Epidermal melanocyte (primary cell): ENCODE measurements at regions not wholly inside any gene's neighbourhood (a gene's known extent, or its start where the extent isn't known, plus 50 kb on each side); places are given as distances from the start of the nearest gene placed in this dataset.

Source experiments
- DNase-seq: peaks from one replicate; pipeline ENCODE4 v3.0.0; 2011; ENCODE audit warnings: low spot score; ENCODE audit not compliant: insufficient read length

DNA sequence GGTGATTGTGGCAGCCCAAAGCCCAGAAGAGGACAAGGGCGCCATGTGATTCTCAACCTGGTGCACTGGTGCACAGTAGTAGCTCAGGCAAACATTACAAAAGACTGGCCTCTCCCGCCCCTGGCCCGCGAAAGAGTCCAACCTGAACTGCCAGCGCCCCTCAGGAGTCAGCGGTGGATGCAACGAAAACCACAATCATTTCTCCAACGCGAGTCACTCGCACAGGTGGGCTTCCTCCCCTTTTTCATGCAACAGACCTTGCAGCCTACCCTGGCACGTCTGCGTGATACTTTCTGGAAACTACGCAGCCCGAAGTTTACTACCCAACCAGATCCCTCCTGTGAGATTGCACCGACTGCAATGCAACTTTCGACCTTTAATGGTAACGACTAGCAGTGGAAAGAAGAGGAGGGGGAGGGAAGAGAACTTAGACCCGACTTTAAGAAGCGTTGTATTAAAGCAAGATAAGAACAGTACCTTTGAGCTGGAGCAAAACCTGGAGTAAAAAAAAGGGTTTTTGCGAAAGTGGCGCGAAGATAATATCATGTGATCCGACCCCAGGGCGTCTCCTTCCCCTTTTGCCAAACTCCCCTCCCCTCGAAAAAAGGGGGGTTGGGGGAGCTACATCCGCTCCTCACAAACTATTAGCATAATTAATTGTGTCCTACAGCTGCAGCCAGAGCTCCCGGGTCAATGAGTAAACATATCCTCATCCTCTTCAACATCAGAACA is 63.3 kb upstream of the CCDC160 start:
- no peak for DNase-seq

DNA sequence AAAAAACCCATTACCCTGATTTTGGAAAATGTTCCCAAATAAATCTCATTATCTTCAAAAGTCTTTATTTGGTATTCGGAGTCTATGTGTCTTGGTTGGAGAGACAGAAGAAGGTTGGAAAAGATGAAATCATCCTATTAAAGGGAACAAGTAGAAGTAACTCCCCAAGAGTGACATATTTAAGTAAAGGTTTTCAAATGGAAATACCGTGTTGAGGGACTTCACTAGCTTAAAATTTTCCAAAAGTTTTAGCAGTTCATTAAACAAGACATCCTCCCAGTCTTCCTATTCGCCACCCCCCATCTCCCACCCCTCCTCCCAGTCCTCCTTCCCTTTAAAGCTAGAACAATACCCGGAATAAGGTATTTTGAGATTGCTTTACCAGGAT is 62.7 kb upstream of the CCDC160 start:
- no peak for DNase-seq

DNA sequence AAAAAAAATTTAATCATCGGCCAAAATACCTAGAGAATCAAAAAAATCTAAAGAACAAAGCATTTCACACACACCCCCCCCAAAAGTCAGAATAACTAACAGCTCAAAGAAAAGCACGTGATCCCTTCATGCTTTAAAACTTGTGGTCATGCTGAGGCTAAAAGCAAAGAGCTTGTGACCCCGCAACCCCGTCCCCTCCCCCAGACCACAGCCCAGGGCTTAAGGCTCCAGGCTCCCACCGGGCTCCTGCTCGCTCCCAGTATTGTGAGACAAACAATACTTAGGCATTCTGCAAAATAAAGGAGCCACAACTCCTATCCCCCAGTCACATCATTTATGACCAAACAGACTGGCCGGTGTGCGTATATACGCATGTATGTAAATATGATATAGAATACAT is 62.1 kb upstream of the CCDC160 start:
- no peak for DNase-seq

DNA sequence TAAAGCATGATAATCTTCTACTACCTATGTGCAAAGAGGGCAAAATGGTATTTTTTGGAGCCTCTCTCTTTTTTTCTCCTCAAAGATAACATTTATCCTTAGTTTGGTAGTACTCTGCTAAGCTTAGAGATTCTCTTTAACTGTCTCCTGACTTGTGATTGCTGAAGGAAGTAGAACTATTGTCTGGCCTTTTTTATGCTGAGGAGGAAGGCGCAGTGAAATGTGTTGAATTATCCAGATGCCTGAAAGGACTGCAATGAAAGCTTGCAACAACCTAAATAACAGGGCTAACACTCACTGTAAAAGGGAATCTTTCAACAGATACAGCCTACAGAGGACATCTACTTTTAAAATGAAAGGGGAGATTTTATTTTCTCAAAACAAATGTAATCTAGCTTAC is 59.5 kb upstream of the CCDC160 start:
- no peak for DNase-seq

DNA sequence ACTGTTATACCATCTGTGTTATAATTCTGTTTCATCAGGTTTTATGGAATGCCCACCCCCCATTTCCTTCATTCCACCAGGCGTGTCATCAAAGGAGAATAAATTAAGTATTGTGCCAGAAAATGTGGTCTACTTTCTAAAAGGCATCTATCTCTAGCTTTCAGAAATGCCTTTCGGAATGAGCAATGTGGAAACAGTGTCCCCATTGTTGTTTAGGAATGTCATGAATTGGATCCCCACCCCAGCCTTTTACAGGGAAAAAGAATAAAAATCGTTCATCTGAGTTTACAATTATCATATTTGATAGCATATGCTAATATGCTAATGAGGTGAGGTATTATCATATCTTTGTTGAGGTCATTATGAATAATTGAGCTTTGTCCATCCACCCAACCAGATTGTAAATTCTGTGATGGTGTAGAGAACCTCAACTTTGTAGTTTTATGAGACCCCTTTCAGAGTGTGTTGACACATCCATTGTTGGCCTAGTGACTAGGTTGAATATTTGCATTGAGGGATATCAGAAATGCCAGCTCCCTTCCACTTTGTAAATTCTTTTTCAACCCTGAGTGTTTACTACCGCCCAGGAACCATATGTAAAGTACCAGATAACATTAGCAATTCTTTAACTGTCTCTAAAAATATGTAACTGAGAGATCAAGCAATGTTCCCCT is 56.2 kb upstream of the CCDC160 start:
- peak; percentile 23 for DNase-seq

DNA sequence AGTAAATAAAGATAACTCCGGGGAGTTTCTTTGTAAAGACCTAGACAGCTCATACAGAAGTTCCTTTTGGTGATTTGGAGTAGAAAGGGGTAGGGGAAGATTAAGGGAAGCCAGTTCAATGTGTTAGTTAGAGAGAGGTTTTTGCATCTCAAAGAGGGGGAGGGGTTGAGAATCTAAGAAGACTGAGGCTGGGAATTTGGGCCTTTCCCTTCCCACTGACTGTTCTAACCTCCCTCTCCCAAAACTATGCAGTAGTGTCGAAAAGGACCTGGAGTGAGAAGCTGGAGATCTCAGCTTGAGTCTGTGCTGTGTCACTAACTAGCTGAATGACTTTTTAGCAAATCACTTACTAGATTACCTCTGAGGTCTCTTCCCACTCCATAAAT is 55.7 kb upstream of the CCDC160 start:
- DNase-seq, result no peak

DNA sequence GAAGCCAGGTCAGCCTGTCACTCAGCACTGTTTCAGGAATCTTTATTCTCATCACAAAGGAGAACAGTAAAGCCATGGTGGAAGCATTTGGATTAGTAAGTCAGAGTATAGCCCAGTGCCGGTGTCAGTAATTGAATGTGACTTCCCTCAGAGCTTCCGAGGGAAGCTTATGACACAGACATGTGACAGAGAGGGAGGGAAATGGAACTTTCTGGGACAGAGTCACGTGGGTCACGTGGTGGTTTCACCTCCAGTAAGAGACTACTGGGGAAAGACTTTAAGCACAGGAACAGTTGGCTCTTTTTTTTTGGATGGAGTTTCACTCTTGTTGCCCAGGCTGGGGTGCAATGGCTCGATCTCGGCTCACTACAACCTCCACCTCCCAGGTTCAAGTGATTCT is 53.3 kb upstream of the CCDC160 start:
- DNase-seq, result no peak

DNA sequence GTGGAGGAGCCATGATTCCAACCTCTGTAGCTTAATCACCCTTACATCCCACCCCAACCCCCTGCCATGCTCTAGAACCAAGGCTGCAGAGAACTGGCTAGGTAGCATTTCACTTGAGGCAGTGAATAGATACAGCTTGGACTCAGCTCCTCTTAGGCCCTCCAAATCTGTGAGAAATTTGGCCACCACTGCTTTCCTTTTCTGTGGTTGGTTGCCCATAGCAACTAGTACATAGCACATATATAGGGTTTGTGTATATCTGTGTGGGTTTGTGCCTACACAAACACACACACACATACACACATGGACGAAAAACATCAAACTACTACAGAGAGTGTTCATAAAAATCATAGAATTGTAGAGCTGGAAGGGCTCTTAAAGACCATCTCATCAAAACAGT is 52.0 kb upstream of the CCDC160 start:
- DNase-seq, result no peak

DNA sequence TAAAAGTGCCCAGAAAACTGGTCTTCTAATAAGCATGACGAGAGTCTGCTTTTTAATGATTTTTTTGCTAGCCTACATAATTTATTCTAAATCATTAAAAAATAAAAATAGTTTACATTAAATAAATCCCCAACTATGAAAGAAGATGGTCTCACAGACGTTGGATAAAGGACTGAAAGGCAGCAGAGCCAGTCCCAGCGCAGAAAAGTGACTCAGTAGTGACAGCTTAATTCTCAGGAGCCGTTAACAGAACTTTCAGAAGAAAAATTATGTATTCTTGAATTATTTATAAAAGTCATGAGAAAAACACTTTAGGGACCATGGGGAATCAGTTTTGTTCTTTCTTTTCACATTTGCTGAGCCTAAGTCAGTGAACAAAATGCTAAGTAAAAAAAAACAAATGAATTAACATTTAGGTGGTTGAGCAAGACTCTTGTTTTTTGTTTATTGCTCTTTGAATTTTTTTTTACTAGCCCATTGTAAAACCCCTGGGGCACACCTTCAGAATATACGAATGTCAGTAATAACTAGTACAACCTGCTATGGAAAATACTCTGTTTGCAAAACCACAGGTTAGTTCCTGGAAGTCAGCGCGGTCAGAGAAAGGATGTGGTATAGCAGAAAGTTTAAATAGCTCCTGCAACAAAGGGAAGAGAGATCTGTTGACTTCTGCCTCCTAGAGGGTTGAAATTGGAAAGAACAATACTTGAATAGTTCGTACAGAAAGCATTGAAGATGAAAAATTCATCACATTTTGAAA is 50.4 kb upstream of the CCDC160 start:
- DNase-seq, result no peak
